Activated T-cell treated with anti-CD3 and anti-CD28 coated beads, Interleukin-2, amount 50 U/mL, for 72 hours (primary cell): ENCODE measurements at regions not wholly inside any gene's neighbourhood (a gene's known extent, or its start where the extent isn't known, plus 50 kb on each side); places are given as distances from the start of the nearest gene placed in this dataset.

Source experiments
- ATAC-seq, 2 donors: fragments of 150-1000 bp; cut with Tn5 transposase; replicated peaks in 1 of 2; 2 replicates each; pipeline ENCODE4 v1.10.0; 2021; ENCODE audit warnings: moderate library complexity in 2 of 2, mild to moderate bottlenecking in 1 of 2
- DNase-seq, 2 donors: peaks; one replicate each; pipeline ENCODE4 v3.0.0; 2021 to 2022; ENCODE audit warnings: mixed read lengths in 1 of 2
- H3K27ac Mint-ChIP-seq: one replicate; pipeline ENCODE4 v1.8.0; 2022; ENCODE audit warnings: mild to moderate bottlenecking, moderate library complexity, mixed read lengths
- H3K27me3 Mint-ChIP-seq: one replicate; pipeline ENCODE4 v1.8.0; 2022; ENCODE audit warnings: low read depth, mixed read lengths
- H3K36me3 Mint-ChIP-seq, 2 donors: one replicate each; pipeline ENCODE4 v1.8.0; 2022; ENCODE audit warnings: mixed read lengths in 2 of 2, mild to moderate bottlenecking in 1 of 2; ENCODE audit not compliant: insufficient read depth in 2 of 2
- H3K4me1 Mint-ChIP-seq: one replicate; pipeline ENCODE4 v1.8.0; 2022; ENCODE audit warnings: low read depth, mixed read lengths
- H3K4me3 Mint-ChIP-seq, 2 donors: one replicate each; pipeline ENCODE4 v1.8.0; 2022; ENCODE audit warnings: mild to moderate bottlenecking in 2 of 2, mixed read lengths in 2 of 2, moderate library complexity in 2 of 2
- H3K9me3 Mint-ChIP-seq, 2 donors: one replicate each; pipeline ENCODE4 v1.8.0; 2022; ENCODE audit warnings: mixed read lengths in 2 of 2

GRCh38 chr15:38696109-38696727, 131.6 kb upstream of the RASGRP1 start:
- H3K27ac Mint-ChIP-seq: peak overlapping the region; percentile 77

GRCh38 chr15:38696790-38697495, 132.3 kb upstream of the RASGRP1 start:
- peak overlapping the region; percentile 39 for H3K27ac Mint-ChIP-seq
- peaks cover 74% of the 10 kb centered on the region for H3K4me1 Mint-ChIP-seq
- peaks cover 0 to 2% of the 10 kb centered on the region in 2 donors for H3K36me3 Mint-ChIP-seq
- DNase-seq (no peak), ATAC-seq (no peak)
- H3K27me3 Mint-ChIP-seq: no peaks in the 10 kb centered on the region
- H3K9me3 Mint-ChIP-seq: peaks cover 2% of the 10 kb centered on the region in 2 donors
- peak overlapping the region; percentile 55 to 77 for H3K4me3 Mint-ChIP-seq

More at GRCh38 chr15:38696109-38696727, 131.6 kb upstream of the RASGRP1 start:
- Mint-ChIP-seq H3K9me3 (peaks cover 2% of the 10 kb centered on the region in 2 donors), H3K27me3 (no peaks in the 10 kb centered on the region), H3K36me3 (peaks cover 0 to 2% of the 10 kb centered on the region in 2 donors), H3K4me1 (peaks cover 82% of the 10 kb centered on the region), H3K4me3 (peak overlapping the region; percentile 55 to 77)
- peak; percentile 94 to 96 for ATAC-seq
- peak; percentile 79 to 84 for DNase-seq

- H3K27ac Mint-ChIP-seq: peak overlapping the region; percentile 35
- ATAC-seq: no peak
- H3K4me3 Mint-ChIP-seq: peak overlapping the region; percentile 36 to 62
- DNase-seq: no peak
- peaks cover 68% of the 10 kb centered on the region for H3K4me1 Mint-ChIP-seq
- peaks cover 2% of the 10 kb centered on the region in 2 donors for H3K9me3 Mint-ChIP-seq
- peaks cover 0 to 2% of the 10 kb centered on the region in 2 donors for H3K36me3 Mint-ChIP-seq
- no peaks in the 10 kb centered on the region for H3K27me3 Mint-ChIP-seq
Measured at GRCh38 chr15:38698254-38698653, 133.6 kb upstream of the RASGRP1 start.

- Mint-ChIP-seq H3K27ac (peak overlapping the region; percentile 92), H3K27me3 (no peaks in the 10 kb centered on the region), H3K4me3 (peak overlapping the region in 1 of 2 donors; percentile 52), H3K36me3 (no peaks in the 10 kb centered on the region), H3K4me1 (peaks cover 66% of the 10 kb centered on the region), H3K9me3 (no peaks in the 10 kb centered on the region)
- ATAC-seq: peak; percentile 40 to 50
- peak; percentile 75 to 78 for DNase-seq
Measured at GRCh38 chr15:38699633-38700230, 135.1 kb upstream of the RASGRP1 start.

- ATAC-seq: no peak
Measured at GRCh38 chr15:38701149-38701548, 136.5 kb upstream of the RASGRP1 start.

GRCh38 chr15:38702178-38702912, 137.7 kb upstream of the RASGRP1 start:
- no peak for ATAC-seq
- no peaks in the 10 kb centered on the region for H3K27me3 Mint-ChIP-seq
- H3K9me3 Mint-ChIP-seq: no peaks in the 10 kb centered on the region
- peaks cover 55% of the 10 kb centered on the region for H3K4me1 Mint-ChIP-seq
- no peak for DNase-seq
- H3K36me3 Mint-ChIP-seq: no peaks in the 10 kb centered on the region
- H3K4me3 Mint-ChIP-seq: no peak overlapping the region
- H3K27ac Mint-ChIP-seq: no peak overlapping the region

More at GRCh38 chr15:38701149-38701548, 136.5 kb upstream of the RASGRP1 start:
- Mint-ChIP-seq H3K4me1 (peaks cover 66% of the 10 kb centered on the region), H3K36me3 (no peaks in the 10 kb centered on the region), H3K9me3 (no peaks in the 10 kb centered on the region), H3K27me3 (no peaks in the 10 kb centered on the region), H3K4me3 (no peak overlapping the region), H3K27ac (no peak overlapping the region)
- DNase-seq: no peak

GRCh38 chr15:38705436-38706219, 141.0 kb upstream of the RASGRP1 start:
- Mint-ChIP-seq H3K4me1 (peaks cover 22% of the 10 kb centered on the region), H3K36me3 (no peaks in the 10 kb centered on the region), H3K4me3 (no peak overlapping the region), H3K9me3 (no peaks in the 10 kb centered on the region), H3K27ac (no peak overlapping the region), H3K27me3 (no peaks in the 10 kb centered on the region)
- DNase-seq (no peak), ATAC-seq (peak in 1 of 2 donors; percentile 41)

GRCh38 chr15:38706956-38707355, 142.3 kb upstream of the RASGRP1 start:
- H3K27ac Mint-ChIP-seq: no peak overlapping the region
- no peaks in the 10 kb centered on the region for H3K36me3 Mint-ChIP-seq
- H3K9me3 Mint-ChIP-seq: no peaks in the 10 kb centered on the region
- DNase-seq (no peak), ATAC-seq (no peak)
- no peaks in the 10 kb centered on the region for H3K27me3 Mint-ChIP-seq
- peaks cover 22% of the 10 kb centered on the region for H3K4me1 Mint-ChIP-seq
- no peak overlapping the region for H3K4me3 Mint-ChIP-seq

GRCh38 chr15:38707802-38708671, 143.4 kb upstream of the RASGRP1 start:
- H3K27ac Mint-ChIP-seq: no peak overlapping the region
- H3K4me1 Mint-ChIP-seq: peaks cover 22% of the 10 kb centered on the region
- peak in 1 of 2 donors; percentile 28 for DNase-seq
- H3K27me3 Mint-ChIP-seq: no peaks in the 10 kb centered on the region
- no peaks in the 10 kb centered on the region for H3K36me3 Mint-ChIP-seq
- no peaks in the 10 kb centered on the region for H3K9me3 Mint-ChIP-seq
- peak; percentile 72 to 75 for ATAC-seq
- H3K4me3 Mint-ChIP-seq: no peak overlapping the region

GRCh38 chr15:38708672-38709180, 144.1 kb upstream of the RASGRP1 start:
- Mint-ChIP-seq H3K4me1 (peaks cover 22% of the 10 kb centered on the region), H3K27ac (no peak overlapping the region), H3K36me3 (no peaks in the 10 kb centered on the region), H3K9me3 (no peaks in the 10 kb centered on the region), H3K27me3 (no peaks in the 10 kb centered on the region), H3K4me3 (no peak overlapping the region)
- DNase-seq (no peak), ATAC-seq (no peak)

GRCh38 chr15:38709196-38709595, 144.6 kb upstream of the RASGRP1 start:
- no peak for ATAC-seq
- Mint-ChIP-seq H3K4me3 (no peak overlapping the region), H3K9me3 (no peaks in the 10 kb centered on the region), H3K4me1 (peaks cover 20% of the 10 kb centered on the region), H3K27me3 (no peaks in the 10 kb centered on the region), H3K27ac (no peak overlapping the region), H3K36me3 (no peaks in the 10 kb centered on the region)
- DNase-seq: no peak
